Osteoblast (primary cell): ENCODE measurements at regions not wholly inside any gene's neighbourhood (a gene's known extent, or its start where the extent isn't known, plus 50 kb on each side); places are given as distances from the start of the nearest gene placed in this dataset.
A peak's percentile ranks its signal among the peaks of the same experiment; 100 is the strongest.

Source experiments
- DNase-seq: peaks from one replicate; pipeline ENCODE4 v3.0.0; 2011; ENCODE audit warnings: low spot score, mixed read lengths; ENCODE audit not compliant: insufficient read length; ENCODE audit errors: missing footprints
- H2AFZ ChIP-seq: 2 replicates; pipeline ENCODE4 v1.6.0; 2011; ENCODE audit warnings: mild to moderate bottlenecking, low read length
- H3K27ac ChIP-seq: 2 replicates; pipeline ENCODE4 v1.5.1; 2011; ENCODE audit warnings: mild to moderate bottlenecking, low read depth, low read length, moderate library complexity
- H3K27me3 ChIP-seq: 2 replicates; pipeline ENCODE4 v1.6.0; 2012; ENCODE audit warnings: mild to moderate bottlenecking, control low read depth, inconsistent platforms, low read length, moderate library complexity; ENCODE audit not compliant: insufficient read depth
- H3K36me3 ChIP-seq: 2 replicates; pipeline ENCODE4 v1.5.1; 2011; ENCODE audit warnings: mild to moderate bottlenecking, low read length, control low read depth, moderate library complexity; ENCODE audit not compliant: insufficient read depth
- H3K4me1 ChIP-seq: 2 replicates; pipeline ENCODE4 v1.5.1; 2011; ENCODE audit warnings: mild to moderate bottlenecking, low read length, control low read depth, moderate library complexity; ENCODE audit not compliant: insufficient read depth
- H3K4me2 ChIP-seq: 2 replicates; pipeline ENCODE4 v1.6.0; 2011; ENCODE audit warnings: mild to moderate bottlenecking, low read length; ENCODE audit not compliant: insufficient read depth
- H3K4me3 ChIP-seq: fragments of 200-600 bp; sonication (generic); 3 replicates; pipeline ENCODE4 v1.5.1; 2012; ENCODE audit warnings: mild to moderate bottlenecking, low read length, inconsistent platforms; ENCODE audit not compliant: insufficient read depth
- H3K79me2 ChIP-seq: 2 replicates; pipeline ENCODE4 v1.6.0; 2012; ENCODE audit warnings: mild to moderate bottlenecking, low read length, control low read depth, inconsistent platforms; ENCODE audit not compliant: insufficient read depth
- H3K9me3 ChIP-seq: 2 replicates; pipeline ENCODE4 v1.5.1; 2011; ENCODE audit warnings: low read depth, low read length, control low read depth
- H4K20me1 ChIP-seq: 2 replicates; pipeline ENCODE4 v1.6.0; 2012; ENCODE audit warnings: mild to moderate bottlenecking, low read length, control low read depth; ENCODE audit not compliant: insufficient read depth
- TF ChIP-seq, protein P1 (sequence below): IDR thresholded peaks from 2 replicates; pipeline ENCODE4 v1.5.1; 2011; ENCODE audit warnings: mild to moderate bottlenecking, low read depth, low read length, moderate library complexity; ENCODE audit errors: extremely low read depth

DNA sequence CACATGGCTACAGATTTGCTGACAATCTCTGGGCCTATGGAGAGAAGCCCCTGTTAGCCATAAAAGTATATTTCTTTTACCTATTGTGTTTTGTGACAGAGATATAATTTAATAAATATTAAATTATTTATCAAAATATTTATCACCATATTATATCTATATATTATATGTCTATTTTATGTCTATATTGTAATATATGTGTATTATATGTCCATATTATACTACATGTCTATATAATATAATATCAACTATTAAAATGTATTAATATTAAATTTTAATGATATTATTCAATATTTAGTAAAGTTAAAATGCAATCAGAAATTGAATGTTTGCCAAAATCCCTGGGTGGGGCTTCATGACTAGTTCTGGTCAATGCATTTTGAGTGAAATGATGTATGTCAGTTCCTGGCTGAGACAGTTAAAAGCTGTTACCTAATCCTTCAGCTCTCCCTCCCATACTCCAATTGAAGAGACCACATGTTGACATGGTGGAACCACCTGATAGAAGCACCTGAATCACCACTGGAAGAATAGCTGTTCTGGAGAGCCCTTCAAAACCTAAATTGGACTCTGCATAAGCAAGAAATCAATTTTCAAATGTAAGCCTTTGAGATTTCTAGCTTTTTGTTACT lies 357.3 kb upstream of the DDHD1 start:
- no peaks in the 10 kb centered on the region for H3K79me2 ChIP-seq
- H3K27me3 ChIP-seq = no peaks in the 10 kb centered on the region
- no peaks in the 10 kb centered on the region for H3K36me3 ChIP-seq
- no peak overlapping the region for H3K4me3 ChIP-seq
- no peak overlapping the region for H3K4me2 ChIP-seq
- DNase-seq = no peak
- TF ChIP-seq, protein P1, sequence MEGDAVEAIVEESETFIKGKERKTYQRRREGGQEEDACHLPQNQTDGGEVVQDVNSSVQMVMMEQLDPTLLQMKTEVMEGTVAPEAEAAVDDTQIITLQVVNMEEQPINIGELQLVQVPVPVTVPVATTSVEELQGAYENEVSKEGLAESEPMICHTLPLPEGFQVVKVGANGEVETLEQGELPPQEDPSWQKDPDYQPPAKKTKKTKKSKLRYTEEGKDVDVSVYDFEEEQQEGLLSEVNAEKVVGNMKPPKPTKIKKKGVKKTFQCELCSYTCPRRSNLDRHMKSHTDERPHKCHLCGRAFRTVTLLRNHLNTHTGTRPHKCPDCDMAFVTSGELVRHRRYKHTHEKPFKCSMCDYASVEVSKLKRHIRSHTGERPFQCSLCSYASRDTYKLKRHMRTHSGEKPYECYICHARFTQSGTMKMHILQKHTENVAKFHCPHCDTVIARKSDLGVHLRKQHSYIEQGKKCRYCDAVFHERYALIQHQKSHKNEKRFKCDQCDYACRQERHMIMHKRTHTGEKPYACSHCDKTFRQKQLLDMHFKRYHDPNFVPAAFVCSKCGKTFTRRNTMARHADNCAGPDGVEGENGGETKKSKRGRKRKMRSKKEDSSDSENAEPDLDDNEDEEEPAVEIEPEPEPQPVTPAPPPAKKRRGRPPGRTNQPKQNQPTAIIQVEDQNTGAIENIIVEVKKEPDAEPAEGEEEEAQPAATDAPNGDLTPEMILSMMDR = no peak
- H4K20me1 ChIP-seq = no peaks in the 10 kb centered on the region
- H3K4me1 ChIP-seq = peaks cover 11% of the 10 kb centered on the region
- H3K9me3 ChIP-seq = no peaks in the 10 kb centered on the region
- no peak overlapping the region for H2AFZ ChIP-seq
- no peak overlapping the region for H3K27ac ChIP-seq

DNA sequence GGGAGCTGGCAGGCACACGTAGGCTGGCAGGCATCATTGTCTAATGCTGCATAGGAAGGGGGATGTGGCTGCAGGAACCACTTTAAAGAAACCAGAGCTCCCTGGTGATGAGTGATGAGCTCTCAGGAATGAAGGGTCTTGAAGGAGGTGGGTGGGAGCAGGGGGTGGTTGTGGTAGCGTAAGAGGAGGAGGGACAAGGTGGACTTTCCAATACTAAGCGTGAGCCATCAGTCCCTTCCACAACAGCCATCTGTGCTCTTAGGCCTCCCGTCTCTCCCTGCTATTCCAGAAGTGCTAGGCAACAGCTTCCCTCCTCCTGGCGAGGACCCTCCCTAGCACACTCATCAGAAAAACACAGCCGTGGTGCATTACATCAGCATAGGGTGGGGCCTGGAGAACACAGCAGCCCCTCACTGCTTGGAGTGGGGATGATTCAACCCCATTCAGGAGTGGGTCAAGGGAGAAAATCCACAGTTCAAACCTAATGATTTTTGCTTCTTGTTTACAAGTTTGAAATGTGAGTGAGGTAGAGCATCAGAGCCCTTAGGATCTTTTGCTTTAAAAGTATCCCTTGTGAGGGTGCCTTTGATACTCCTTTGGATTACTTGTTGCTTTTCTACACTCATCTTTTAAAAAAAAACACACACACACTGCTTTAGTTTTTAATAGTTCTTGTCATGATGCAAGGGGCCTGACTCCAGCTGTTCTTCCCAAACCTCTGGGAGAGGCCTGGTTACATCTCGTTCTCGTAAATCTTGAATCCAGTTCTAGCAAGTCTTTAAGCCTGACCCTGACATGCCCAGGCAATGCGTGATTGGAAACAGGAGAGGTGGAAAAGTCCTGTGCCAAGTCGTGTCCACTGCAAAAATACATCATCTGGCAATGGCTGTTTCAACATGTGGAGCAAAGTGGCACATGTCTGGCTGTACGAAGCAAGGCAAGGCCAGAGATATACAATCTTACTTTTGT lies 356.4 kb upstream of the DDHD1 start:
- H3K4me3 ChIP-seq = no peak overlapping the region
- no peaks in the 10 kb centered on the region for H3K36me3 ChIP-seq
- peaks cover 7% of the 10 kb centered on the region for H3K4me1 ChIP-seq
- H3K27ac ChIP-seq = no peak overlapping the region
- H3K27me3 ChIP-seq = no peaks in the 10 kb centered on the region
- H2AFZ ChIP-seq = peak overlapping the region; percentile 67
- H3K9me3 ChIP-seq = no peaks in the 10 kb centered on the region
- H3K4me2 ChIP-seq = no peak overlapping the region
- H4K20me1 ChIP-seq = no peaks in the 10 kb centered on the region
- DNase-seq = no peak
- TF ChIP-seq, protein P1 = no peak
- H3K79me2 ChIP-seq = no peaks in the 10 kb centered on the region

DNA sequence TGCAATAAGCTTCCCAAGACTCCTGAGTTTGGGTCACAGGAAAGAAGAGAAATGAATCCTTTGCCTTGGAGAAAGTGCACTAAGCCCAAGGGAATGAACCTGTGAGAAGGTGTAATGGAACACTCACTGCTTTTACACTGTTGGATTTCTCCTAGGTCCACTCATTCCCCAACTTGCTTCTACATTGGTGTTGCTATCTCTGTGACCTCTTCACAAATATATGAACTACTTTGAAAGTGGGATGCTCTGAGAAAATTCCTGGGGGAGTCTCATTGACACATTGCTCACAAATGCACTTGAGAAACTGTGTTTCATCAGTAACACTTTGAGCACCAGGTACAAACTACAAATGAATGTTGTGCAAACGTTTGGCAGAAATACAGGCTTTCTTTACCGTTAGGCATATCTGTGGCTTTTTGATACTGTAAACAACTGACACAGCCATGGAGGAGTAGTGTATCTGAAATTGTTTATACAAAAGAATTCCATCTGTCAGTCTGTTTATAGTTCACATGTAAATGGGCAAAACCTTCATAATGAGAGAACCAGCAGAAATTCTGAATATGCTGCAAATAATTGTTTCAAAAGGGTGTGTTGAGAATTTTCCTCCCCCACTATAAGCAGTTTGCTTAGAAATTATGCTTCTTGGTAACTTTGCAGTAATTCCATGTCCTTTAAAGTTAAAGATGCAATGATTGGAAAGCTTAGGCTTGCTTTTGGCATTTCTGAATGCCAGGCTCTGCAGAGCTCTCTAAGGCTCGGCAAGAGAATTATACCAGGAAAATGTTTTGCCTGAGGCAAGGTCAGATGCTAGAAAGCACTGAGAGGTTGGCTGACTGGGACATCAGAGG lies 348.5 kb upstream of the DDHD1 start:
- Histone ChIP-seq H3K27ac (no peak overlapping the region), H3K4me3 (no peak overlapping the region)

More for the DNA sequence above, 348.5 kb upstream of the DDHD1 start:
- no peaks in the 10 kb centered on the region for H3K36me3 ChIP-seq
- H4K20me1 ChIP-seq = no peaks in the 10 kb centered on the region
- no peaks in the 10 kb centered on the region for H3K4me1 ChIP-seq
- TF ChIP-seq, protein P1 = no peak
- no peaks in the 10 kb centered on the region for H3K79me2 ChIP-seq
- no peak overlapping the region for H3K4me2 ChIP-seq
- no peaks in the 10 kb centered on the region for H3K27me3 ChIP-seq
- no peak for DNase-seq
- H2AFZ ChIP-seq = no peak overlapping the region
- H3K9me3 ChIP-seq = no peaks in the 10 kb centered on the region
